ENCODE measurements at regions not wholly inside any gene's neighbourhood (a gene's known extent, or its start where the extent isn't known, plus 50 kb on each side); places are given as distances from the start of the nearest gene placed in this dataset.

DNA sequence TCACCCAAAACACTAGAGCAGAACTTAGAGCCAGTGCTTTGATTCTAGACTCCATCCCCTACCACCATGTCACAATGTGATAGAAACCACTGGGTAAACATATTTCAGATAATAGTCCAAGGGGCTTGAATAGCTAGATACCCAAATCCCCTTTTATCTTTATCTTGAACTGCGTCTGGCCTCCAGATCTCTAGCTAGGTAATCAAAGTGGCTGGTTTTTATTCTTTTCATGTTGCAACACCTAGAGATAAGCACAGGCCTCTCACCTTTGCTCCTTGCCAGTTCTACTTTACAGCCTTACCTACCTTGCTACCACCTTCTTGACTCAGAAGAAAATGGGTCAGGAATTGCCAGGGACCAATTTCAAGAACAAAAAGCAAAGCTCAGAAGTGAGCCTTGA is 171.2 kb downstream of the C1D start:
- peaks cover 7% of the 10 kb centered on the region for H3K27me3 Mint-ChIP-seq
- intact Hi-C loops (cut with micrococcal nuclease), result no loop called here
- ATAC-seq (no peak), DNase-seq (no peak)
- ChIA-PET POLR2A (no interaction called here), CTCF (interaction anchor here (1.5 kb wide), 1 partner anchor 45 kb away, joined by 4 read pairs; no protein-coding TSS in a partner anchor)
- no peaks in the 10 kb centered on the region for H3K9me3 Mint-ChIP-seq
- TF ChIP-seq, protein P1, sequence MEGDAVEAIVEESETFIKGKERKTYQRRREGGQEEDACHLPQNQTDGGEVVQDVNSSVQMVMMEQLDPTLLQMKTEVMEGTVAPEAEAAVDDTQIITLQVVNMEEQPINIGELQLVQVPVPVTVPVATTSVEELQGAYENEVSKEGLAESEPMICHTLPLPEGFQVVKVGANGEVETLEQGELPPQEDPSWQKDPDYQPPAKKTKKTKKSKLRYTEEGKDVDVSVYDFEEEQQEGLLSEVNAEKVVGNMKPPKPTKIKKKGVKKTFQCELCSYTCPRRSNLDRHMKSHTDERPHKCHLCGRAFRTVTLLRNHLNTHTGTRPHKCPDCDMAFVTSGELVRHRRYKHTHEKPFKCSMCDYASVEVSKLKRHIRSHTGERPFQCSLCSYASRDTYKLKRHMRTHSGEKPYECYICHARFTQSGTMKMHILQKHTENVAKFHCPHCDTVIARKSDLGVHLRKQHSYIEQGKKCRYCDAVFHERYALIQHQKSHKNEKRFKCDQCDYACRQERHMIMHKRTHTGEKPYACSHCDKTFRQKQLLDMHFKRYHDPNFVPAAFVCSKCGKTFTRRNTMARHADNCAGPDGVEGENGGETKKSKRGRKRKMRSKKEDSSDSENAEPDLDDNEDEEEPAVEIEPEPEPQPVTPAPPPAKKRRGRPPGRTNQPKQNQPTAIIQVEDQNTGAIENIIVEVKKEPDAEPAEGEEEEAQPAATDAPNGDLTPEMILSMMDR (IDR thresholded peaks at IDR 0.05), result no peak
- H3K4me3 Mint-ChIP-seq, result no peak overlapping the region
- H3K27ac Mint-ChIP-seq, result no peak overlapping the region
- H3K4me1 Mint-ChIP-seq (ENCODE audit: low read depth), result no peaks in the 10 kb centered on the region
- H3K36me3 Mint-ChIP-seq (ENCODE audit: low read depth), result no peaks in the 10 kb centered on the region

DNA sequence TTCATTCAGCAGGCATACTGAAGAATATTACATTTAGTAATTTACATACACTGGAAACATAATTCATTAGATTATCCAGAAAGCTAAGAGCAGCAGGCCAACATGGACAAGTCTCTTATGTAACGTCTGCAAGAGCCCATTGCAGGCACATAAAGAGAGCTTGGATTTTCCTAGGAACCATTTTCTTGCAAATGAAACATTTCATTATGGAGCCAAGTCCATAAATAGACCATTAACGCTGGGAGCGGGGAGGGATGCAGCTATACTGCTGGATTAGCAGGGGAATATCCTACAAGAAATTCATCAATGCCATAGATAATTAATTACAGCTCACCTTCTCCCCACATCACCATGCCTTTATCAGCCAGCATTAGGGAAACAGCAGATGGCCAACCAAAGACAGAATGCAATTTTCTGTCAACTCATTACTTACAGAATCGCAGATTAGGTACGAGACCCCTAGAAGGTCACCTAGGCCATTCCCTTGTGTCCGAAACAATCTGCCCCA is 170.4 kb downstream of the C1D start:
- TF ChIP-seq, protein P1 (IDR thresholded peaks at IDR 0.05), result no peak
- H3K27ac Mint-ChIP-seq, result no peak overlapping the region
- intact Hi-C loops (cut with micrococcal nuclease), result no loop called here
- CTCF ChIA-PET, result interaction anchor here (1.5 kb wide), 1 partner anchor 46 kb away, joined by 4 read pairs; no protein-coding TSS in a partner anchor
- POLR2A ChIA-PET, result no interaction called here
- no peaks in the 10 kb centered on the region for H3K36me3 Mint-ChIP-seq (ENCODE audit: low read depth)
- DNase-seq (no peak), ATAC-seq (no peak)
- no peak overlapping the region for H3K4me3 Mint-ChIP-seq
- no peaks in the 10 kb centered on the region for H3K9me3 Mint-ChIP-seq
- no peaks in the 10 kb centered on the region for H3K4me1 Mint-ChIP-seq (ENCODE audit: low read depth)
- H3K27me3 Mint-ChIP-seq, result peaks cover 9% of the 10 kb centered on the region

DNA sequence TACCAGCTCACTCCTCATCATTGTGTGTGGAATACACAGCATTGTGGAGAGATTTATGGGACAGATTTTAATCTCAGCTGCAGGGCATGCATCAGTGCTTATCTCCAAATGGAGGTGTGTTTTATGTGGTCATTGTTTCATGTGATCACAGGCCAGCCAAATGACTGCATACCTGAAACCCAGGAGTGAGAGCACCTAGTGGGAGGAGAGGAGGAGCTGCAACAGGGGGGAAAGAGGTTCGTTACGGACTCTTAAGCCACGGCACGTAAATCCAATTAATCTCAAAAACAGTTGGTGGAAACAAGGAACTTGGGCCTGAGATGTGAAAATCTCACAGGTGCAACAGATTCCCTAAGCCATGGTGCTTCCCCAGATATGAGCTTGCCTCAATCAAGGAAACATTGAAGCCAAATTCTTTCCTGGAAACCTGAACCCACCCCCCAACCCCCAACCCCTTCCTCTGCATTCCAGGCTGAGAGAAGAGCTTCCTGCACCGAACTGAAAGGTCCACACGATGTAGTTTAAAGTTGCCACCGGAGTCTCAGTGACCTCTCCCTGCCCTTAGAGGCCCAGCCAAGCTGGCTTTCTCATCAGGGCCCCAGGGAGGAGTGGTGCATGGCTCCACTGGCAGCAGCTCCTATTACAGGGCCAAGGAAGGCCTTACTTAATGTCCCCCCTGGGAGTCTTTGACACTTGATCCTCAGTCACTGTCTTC is 167.4 kb downstream of the C1D start:
- Mint-ChIP-seq H3K4me1 (ENCODE audit: low read depth) (no peaks in the 10 kb centered on the region), H3K9me3 (no peaks in the 10 kb centered on the region), H3K27me3 (peaks cover 9% of the 10 kb centered on the region), H3K36me3 (ENCODE audit: low read depth) (no peaks in the 10 kb centered on the region), H3K27ac (no peak overlapping the region), H3K4me3 (no peak overlapping the region)
- ChIA-PET CTCF (no interaction called here), POLR2A (no interaction called here)
- DNase-seq (no peak), ATAC-seq (no peak)
- TF ChIP-seq, protein P1 (IDR thresholded peaks at IDR 0.05), result no peak
- intact Hi-C loops (cut with micrococcal nuclease), result no loop called here

DNA sequence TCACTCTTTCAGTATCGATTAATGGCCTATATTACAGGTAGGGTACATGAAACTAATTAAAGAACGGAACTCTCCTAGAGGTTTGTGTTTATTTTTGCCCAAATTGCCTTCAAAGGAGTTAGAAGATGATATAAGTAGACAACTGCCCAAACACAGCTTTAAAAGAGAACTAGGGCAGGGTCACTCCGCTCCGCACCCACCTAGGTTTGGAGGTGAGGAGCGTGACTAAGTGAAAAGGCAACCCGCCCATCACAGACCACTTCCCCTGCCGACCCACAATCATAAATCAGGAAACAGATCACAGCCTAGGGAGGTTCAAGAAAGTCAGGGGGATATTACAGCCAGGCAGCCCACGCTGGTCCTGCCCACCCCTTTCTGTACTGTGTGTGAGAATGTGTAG is 166.7 kb downstream of the C1D start:
- no peak overlapping the region for H3K4me3 Mint-ChIP-seq
- CTCF ChIA-PET, result no interaction called here
- POLR2A ChIA-PET, result no interaction called here
- ATAC-seq, result no peak
- intact Hi-C loops (cut with micrococcal nuclease), result no loop called here
- no peak for DNase-seq
- no peaks in the 10 kb centered on the region for H3K4me1 Mint-ChIP-seq (ENCODE audit: low read depth)
- H3K36me3 Mint-ChIP-seq (ENCODE audit: low read depth), result no peaks in the 10 kb centered on the region
- peaks cover 9% of the 10 kb centered on the region for H3K27me3 Mint-ChIP-seq
- no peak overlapping the region for H3K27ac Mint-ChIP-seq
- TF ChIP-seq, protein P1 (IDR thresholded peaks at IDR 0.05), result no peak
- H3K9me3 Mint-ChIP-seq, result no peaks in the 10 kb centered on the region

DNA sequence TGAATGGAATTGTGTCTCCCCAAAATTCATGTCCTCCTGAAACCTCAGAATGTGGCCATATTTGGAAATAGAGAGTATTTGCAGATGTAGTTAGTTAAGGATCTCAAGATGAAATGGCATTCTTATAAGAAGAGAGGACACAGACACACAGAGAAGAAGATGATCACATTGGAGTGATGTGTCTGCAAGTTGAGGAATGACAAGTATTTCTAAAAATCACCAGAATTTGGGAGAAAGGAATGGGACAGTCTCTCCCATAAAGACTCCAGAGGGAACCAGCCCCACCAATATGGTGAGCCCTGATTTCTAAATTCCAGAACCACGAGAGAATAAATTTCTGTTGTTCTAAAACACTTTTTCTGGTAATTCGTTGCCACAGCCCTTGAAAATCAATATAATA is 166.3 kb downstream of the C1D start:
- Mint-ChIP-seq H3K36me3 (ENCODE audit: low read depth) (no peaks in the 10 kb centered on the region), H3K9me3 (no peaks in the 10 kb centered on the region), H3K4me1 (ENCODE audit: low read depth) (no peaks in the 10 kb centered on the region), H3K27me3 (peaks cover 9% of the 10 kb centered on the region), H3K4me3 (no peak overlapping the region), H3K27ac (no peak overlapping the region)
- POLR2A ChIA-PET, result no interaction called here
- intact Hi-C loops (cut with micrococcal nuclease), result no loop called here
- ATAC-seq, result no peak
- CTCF ChIA-PET, result no interaction called here
- TF ChIP-seq, protein P1 (IDR thresholded peaks at IDR 0.05), result no peak
- no peak for DNase-seq
